PFSK-1 (cell line): ENCODE measurements at regions not wholly inside any gene's neighbourhood (a gene's known extent, or its start where the extent isn't known, plus 50 kb on each side); places are given as distances from the start of the nearest gene placed in this dataset.

Experiments used
- FOXP2 ChIP-seq: optimal IDR thresholded peaks from 2 replicates; pipeline ENCODE3; 2011; ENCODE audit warnings: borderline replicate concordance, control low read depth, inconsistent platforms; ENCODE audit not compliant: insufficient read depth; ENCODE audit errors: extremely low read length, extremely low read depth
- POLR2AphosphoS5 ChIP-seq: IDR thresholded peaks from 2 replicates; pipeline ENCODE4 v1.6.1; 2012; ENCODE audit warnings: low read depth, mild to moderate bottlenecking, control low read depth, low read length, moderate library complexity
- SIN3A ChIP-seq: IDR thresholded peaks from 2 replicates; pipeline ENCODE4 v1.6.1; 2012; ENCODE audit warnings: mild to moderate bottlenecking, low read length, moderate library complexity, borderline replicate concordance; ENCODE audit not compliant: insufficient read depth
- TAF1 ChIP-seq: IDR thresholded peaks from 2 replicates; pipeline ENCODE4 v1.6.1; 2012; ENCODE audit warnings: low read length, control low read depth, borderline replicate concordance; ENCODE audit not compliant: insufficient read depth
- TF ChIP-seq, protein P1 (sequence below), 2 experiments: IDR thresholded peaks; 2 replicates each; pipeline versions ENCODE4 v1.6.1 to v1.8.0; 2011 to 2012; ENCODE audit warnings: low read depth in 2 of 2, low read length in 2 of 2, control low read depth in 1 of 2, inconsistent platforms in 1 of 2, mild to moderate bottlenecking in 1 of 2, moderate library complexity in 1 of 2; ENCODE audit not compliant: insufficient read depth in 1 of 2

DNA sequence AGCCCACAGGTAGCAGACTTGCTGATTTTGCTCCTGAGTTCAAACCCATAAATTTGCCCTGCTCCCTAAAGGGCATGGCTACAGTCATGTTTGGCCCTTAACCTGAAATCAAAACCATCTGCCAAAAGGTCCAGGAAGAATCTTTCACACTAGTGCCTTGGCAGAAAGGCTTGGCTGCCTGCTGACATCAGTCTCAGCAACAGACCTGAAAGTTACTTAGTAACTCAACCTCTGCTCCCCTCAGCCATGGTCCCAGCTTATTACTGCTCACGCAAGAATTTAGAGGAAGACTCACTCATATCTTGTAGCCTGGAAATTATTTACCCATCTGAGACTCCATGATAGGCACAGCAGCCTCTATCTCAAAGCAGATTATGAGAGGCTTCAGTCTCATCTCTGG is 98.0 kb upstream of the KIF2B start:
- TF ChIP-seq TAF1 (no peak), POLR2AphosphoS5 (no peak), SIN3A (no peak), FOXP2 (no peak)
- TF ChIP-seq, protein P1, sequence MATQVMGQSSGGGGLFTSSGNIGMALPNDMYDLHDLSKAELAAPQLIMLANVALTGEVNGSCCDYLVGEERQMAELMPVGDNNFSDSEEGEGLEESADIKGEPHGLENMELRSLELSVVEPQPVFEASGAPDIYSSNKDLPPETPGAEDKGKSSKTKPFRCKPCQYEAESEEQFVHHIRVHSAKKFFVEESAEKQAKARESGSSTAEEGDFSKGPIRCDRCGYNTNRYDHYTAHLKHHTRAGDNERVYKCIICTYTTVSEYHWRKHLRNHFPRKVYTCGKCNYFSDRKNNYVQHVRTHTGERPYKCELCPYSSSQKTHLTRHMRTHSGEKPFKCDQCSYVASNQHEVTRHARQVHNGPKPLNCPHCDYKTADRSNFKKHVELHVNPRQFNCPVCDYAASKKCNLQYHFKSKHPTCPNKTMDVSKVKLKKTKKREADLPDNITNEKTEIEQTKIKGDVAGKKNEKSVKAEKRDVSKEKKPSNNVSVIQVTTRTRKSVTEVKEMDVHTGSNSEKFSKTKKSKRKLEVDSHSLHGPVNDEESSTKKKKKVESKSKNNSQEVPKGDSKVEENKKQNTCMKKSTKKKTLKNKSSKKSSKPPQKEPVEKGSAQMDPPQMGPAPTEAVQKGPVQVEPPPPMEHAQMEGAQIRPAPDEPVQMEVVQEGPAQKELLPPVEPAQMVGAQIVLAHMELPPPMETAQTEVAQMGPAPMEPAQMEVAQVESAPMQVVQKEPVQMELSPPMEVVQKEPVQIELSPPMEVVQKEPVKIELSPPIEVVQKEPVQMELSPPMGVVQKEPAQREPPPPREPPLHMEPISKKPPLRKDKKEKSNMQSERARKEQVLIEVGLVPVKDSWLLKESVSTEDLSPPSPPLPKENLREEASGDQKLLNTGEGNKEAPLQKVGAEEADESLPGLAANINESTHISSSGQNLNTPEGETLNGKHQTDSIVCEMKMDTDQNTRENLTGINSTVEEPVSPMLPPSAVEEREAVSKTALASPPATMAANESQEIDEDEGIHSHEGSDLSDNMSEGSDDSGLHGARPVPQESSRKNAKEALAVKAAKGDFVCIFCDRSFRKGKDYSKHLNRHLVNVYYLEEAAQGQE (IDR thresholded peaks at IDR 0.05; ENCODE audit: insufficient read depth in 1 of 2, low read depth in 2 of 2, low read length in 2 of 2), result no peak
